ENCODE measurements at regions not wholly inside any gene's neighbourhood (a gene's known extent, or its start where the extent isn't known, plus 50 kb on each side); places are given as distances from the start of the nearest gene placed in this dataset.
"Not testable (repeated sequence)": the region's sequence is repeated elsewhere in the genome, so short reads cannot be mapped to it uniquely, and the experiment has no call there.

- no peak for DNase-seq (ENCODE audit: low read depth)
Observed at GRCh38 chr11:129699711-129700304, 115.8 kb upstream of the TMEM45B start.

- DNase-seq (ENCODE audit: low read depth): no peak
Observed at GRCh38 chr11:129700701-129701100, 114.9 kb upstream of the TMEM45B start.

- DNase-seq (ENCODE audit: low read depth): no peak
Observed at GRCh38 chr11:129701706-129702105, 113.9 kb upstream of the TMEM45B start.

GRCh38 chr11:129702410-129703398, 112.9 kb upstream of the TMEM45B start:
- no peak for DNase-seq (ENCODE audit: low read depth)

- DNase-seq (ENCODE audit: low read depth): no peak
Observed at GRCh38 chr11:129703846-129704245, 111.8 kb upstream of the TMEM45B start.

- no peak for DNase-seq (ENCODE audit: low read depth)
Observed at GRCh38 chr11:129704831-129705230, 110.8 kb upstream of the TMEM45B start.

- no peak for DNase-seq (ENCODE audit: low read depth)
Observed at GRCh38 chr11:129705341-129705740, 110.3 kb upstream of the TMEM45B start.

- DNase-seq (ENCODE audit: low read depth): no peak
Observed at GRCh38 chr11:129705933-129706332, 109.7 kb upstream of the TMEM45B start.

GRCh38 chr11:129709801-129710398, 105.7 kb upstream of the TMEM45B start:
- DNase-seq (ENCODE audit: low read depth): no peak

- DNase-seq (ENCODE audit: low read depth): no peak
Observed at GRCh38 chr11:129710423-129710822, 105.2 kb upstream of the TMEM45B start.

- no peak for DNase-seq (ENCODE audit: low read depth)
Observed at GRCh38 chr11:129711760-129712159, 103.9 kb upstream of the TMEM45B start.

- not testable (repeated sequence) for DNase-seq (ENCODE audit: low read depth)
Observed at GRCh38 chr11:129712486-129713240, 103.0 kb upstream of the TMEM45B start.

GRCh38 chr11:129719037-129719436, 96.6 kb upstream of the TMEM45B start:
- DNase-seq (ENCODE audit: low read depth): no peak

- DNase-seq (ENCODE audit: low read depth): no peak
Observed at GRCh38 chr11:129720156-129720555, 95.5 kb upstream of the TMEM45B start.

GRCh38 chr11:129720994-129721393, 94.7 kb upstream of the TMEM45B start:
- DNase-seq (ENCODE audit: low read depth): no peak

- no peak for DNase-seq (ENCODE audit: low read depth)
Observed at GRCh38 chr11:129721685-129722084, 94.0 kb upstream of the TMEM45B start.

GRCh38 chr11:129722529-129722928, 93.1 kb upstream of the TMEM45B start:
- no peak for DNase-seq (ENCODE audit: low read depth)

GRCh38 chr11:129723146-129723760, 92.4 kb upstream of the TMEM45B start:
- no peak for DNase-seq (ENCODE audit: low read depth)

GRCh38 chr11:129723761-129724162, 91.9 kb upstream of the TMEM45B start:
- DNase-seq (ENCODE audit: low read depth): no peak

GRCh38 chr11:129724866-129725265, 90.8 kb upstream of the TMEM45B start:
- DNase-seq (ENCODE audit: low read depth): no peak

GRCh38 chr11:129726179-129726578, 89.5 kb upstream of the TMEM45B start:
- DNase-seq (ENCODE audit: low read depth): no peak

GRCh38 chr11:129728581-129728980, 87.1 kb upstream of the TMEM45B start:
- DNase-seq (ENCODE audit: low read depth): no peak

All from GM04504 (cell line).